PC-3 (cell line): ENCODE measurements at regions not wholly inside any gene's neighbourhood (a gene's known extent, or its start where the extent isn't known, plus 50 kb on each side); places are given as distances from the start of the nearest gene placed in this dataset.
A peak's percentile ranks its signal among the peaks of the same experiment; 100 is the strongest.

Experiments used
- ATAC-seq: fragments of 200-7000 bp; cut with Tn5 transposase; 2 replicates; pipeline ENCODE4 v1.9.1; 2020; ENCODE audit warnings: mild to moderate bottlenecking, moderate library complexity
- BruUV-seq: library from RNA; stranded (reverse); fragments of 400-500 nt; replicated peaks from 2 replicates; lab custom pipeline; 2021; lab: Mats Ljungman, UMichigan
- CTCF ChIA-PET: fragments of 300-600 bp; sonication (Branson Sonifier 250); formaldehyde crosslinking; loops from one replicate; lab custom pipeline; 2022; ENCODE audit warnings: antibody characterized with exemption; lab: Charles Lee
- POLR2A ChIA-PET: fragments of 300-600 bp; sonication (Branson Sonifier 250); formaldehyde crosslinking; loops from one replicate; lab custom pipeline; 2022; ENCODE audit warnings: antibody characterized with exemption; ENCODE audit not compliant: unreplicated experiment; lab: Charles Lee
- DNase-seq: peaks from one replicate; pipeline ENCODE4 v3.0.0-alpha.2; 2015
- H2AFZ ChIP-seq: fragments of 300-600 bp; sonication (generic); 2 replicates; pipeline ENCODE4 v1.6.0; 2016; ENCODE audit warnings: antibody characterized with exemption, low read length
- H3F3A ChIP-seq: fragments of 300-600 bp; sonication (generic); one replicate; pipeline ENCODE4 v1.6.0; 2017; ENCODE audit warnings: antibody characterized with exemption, low read length, control low read depth, mild to moderate bottlenecking; ENCODE audit not compliant: unreplicated experiment
- H3K27ac ChIP-seq: fragments of 300-600 bp; sonication (generic); 2 replicates; pipeline ENCODE4 v1.5.1; 2016; ENCODE audit warnings: mild to moderate bottlenecking, low read length
- H3K27me3 ChIP-seq: fragments of 300-600 bp; sonication (generic); 2 replicates; pipeline ENCODE4 v1.6.1; 2016; ENCODE audit warnings: low read length, mixed read lengths
- H3K36me3 ChIP-seq: fragments of 300-600 bp; sonication (generic); 2 replicates; pipeline ENCODE4 v1.6.1; 2016; ENCODE audit warnings: low read depth, mixed run types, low read length, mixed read lengths
- H3K4me1 ChIP-seq: fragments of 300-600 bp; sonication (generic); 2 replicates; pipeline ENCODE4 v1.5.1; 2016; ENCODE audit warnings: low read length; ENCODE audit not compliant: insufficient read depth
- H3K4me2 ChIP-seq: fragments of 300-600 bp; sonication (generic); 2 replicates; pipeline ENCODE4 v1.6.0; 2016; ENCODE audit warnings: low read length
- H3K4me3 ChIP-seq: fragments of 300-600 bp; sonication (generic); 2 replicates; pipeline ENCODE4 v1.5.1; 2016; ENCODE audit warnings: mild to moderate bottlenecking, low read length, mixed read lengths
- H3K79me2 ChIP-seq: fragments of 300-600 bp; sonication (generic); 2 replicates; pipeline ENCODE4 v1.6.1; 2017; ENCODE audit warnings: low read length, mixed read lengths
- H3K9ac ChIP-seq: fragments of 300-600 bp; sonication (generic); 2 replicates; pipeline ENCODE4 v1.6.0; 2016; ENCODE audit warnings: mild to moderate bottlenecking, low read length
- H3K9me2 ChIP-seq: fragments of 300-600 bp; sonication (generic); replicated peaks from 2 replicates; pipeline ENCODE4 v1.6.1; 2016; ENCODE audit warnings: mixed run types, low read length, mixed read lengths
- H3K9me3 ChIP-seq: fragments of 300-600 bp; sonication (generic); 2 replicates; pipeline ENCODE4 v1.6.1; 2016; ENCODE audit warnings: low read length, mixed read lengths
- H4K20me1 ChIP-seq: fragments of 300-600 bp; sonication (generic); 2 replicates; pipeline ENCODE4 v1.6.1; 2016; ENCODE audit warnings: low read length, mixed read lengths
- CTCF ChIP-seq: fragments of 300-600 bp; sonication (generic); conservative IDR thresholded peaks from 2 replicates; pipeline ENCODE4 v1.5.1; 2017; ENCODE audit warnings: antibody characterized with exemption, low read depth, mild to moderate bottlenecking, low read length
- EZH2 ChIP-seq: fragments of 300-600 bp; sonication (generic); IDR thresholded peaks from one replicate; pipeline ENCODE4 v1.6.1; 2017; ENCODE audit warnings: antibody characterized with exemption, mild to moderate bottlenecking, low read length; ENCODE audit not compliant: unreplicated experiment
- EZH2phosphoT487 ChIP-seq: fragments of 300-600 bp; sonication (generic); IDR thresholded peaks from 2 replicates; pipeline ENCODE4 v1.6.1; 2018; ENCODE audit warnings: mild to moderate bottlenecking, antibody characterized with exemption, low read length, borderline replicate concordance
- intact Hi-C: fragments of 100-400 bp; cut with micrococcal nuclease; formaldehyde crosslinking; loops from 2 replicates; pipeline ENCODE4 v1.9.0; 2023

- DNase-seq (no peak), ATAC-seq (no peak)
- H4K20me1 ChIP-seq, result no peaks in the 10 kb centered on the region
- intact Hi-C loops, result no loop called here
- H3K4me3 ChIP-seq, result no peak overlapping the region
- H3K4me2 ChIP-seq, result no peak overlapping the region
- ChIA-PET CTCF (no interaction called here), POLR2A (no interaction called here)
- no peaks in the 10 kb centered on the region for H3K9me3 ChIP-seq
- H3K9ac ChIP-seq, result no peak overlapping the region
- H2AFZ ChIP-seq, result no peak overlapping the region
- TF ChIP-seq EZH2phosphoT487 (no peak), CTCF (no peak), EZH2 (no peak)
- H3K27ac ChIP-seq, result no peak overlapping the region
- no peaks in the 10 kb centered on the region for H3K27me3 ChIP-seq
- H3F3A ChIP-seq, result no peaks in the 10 kb centered on the region
- no TSS peak for BruUV-seq
- no peaks in the 10 kb centered on the region for H3K79me2 ChIP-seq
- H3K9me2 ChIP-seq, result no peaks in the 10 kb centered on the region
- no peaks in the 10 kb centered on the region for H3K4me1 ChIP-seq
- H3K36me3 ChIP-seq, result no peaks in the 10 kb centered on the region
These were observed 134.0 kb downstream of the DIO2 start for GRCh38 chr14:80077262-80077661.

- Histone ChIP-seq H3K4me2 (no peak overlapping the region), H3K9ac (no peak overlapping the region), H3K79me2 (no peaks in the 10 kb centered on the region), H3K9me3 (0 out of 2 replicates have a peak, but pooled peaks cover 5% of the 10 kb centered on the region), H3F3A (no peaks in the 10 kb centered on the region), H3K27me3 (no peaks in the 10 kb centered on the region), H4K20me1 (no peaks in the 10 kb centered on the region), H2AFZ (no peak overlapping the region), H3K4me1 (no peaks in the 10 kb centered on the region), H3K27ac (no peak overlapping the region), H3K4me3 (no peak overlapping the region), H3K36me3 (no peaks in the 10 kb centered on the region), H3K9me2 (no peaks in the 10 kb centered on the region)
- no peak for ATAC-seq
- no peak for DNase-seq
- TF ChIP-seq EZH2phosphoT487 (no peak), CTCF (no peak), EZH2 (no peak)
- CTCF ChIA-PET, result no interaction called here
- no TSS peak for BruUV-seq
- intact Hi-C loops, result no loop called here
- POLR2A ChIA-PET, result no interaction called here
These were observed 136.3 kb downstream of the DIO2 start for GRCh38 chr14:80074900-80075574.

- Histone ChIP-seq H3K27me3 (no peaks in the 10 kb centered on the region), H3F3A (peaks cover 5% of the 10 kb centered on the region), H3K36me3 (no peaks in the 10 kb centered on the region), H3K27ac (peak overlapping the region; percentile 86), H3K9me3 (no peaks in the 10 kb centered on the region), H4K20me1 (no peaks in the 10 kb centered on the region), H3K79me2 (no peaks in the 10 kb centered on the region), H3K4me2 (0 out of 2 replicates have a peak overlapping the region, but pooled peaks have one; percentile 16), H3K4me3 (no peak overlapping the region), H3K9ac (no peak overlapping the region; the same call in 1 of the 2 replicates), H2AFZ (no peak overlapping the region), H3K4me1 (peaks cover 35% of the 10 kb centered on the region), H3K9me2 (no peaks in the 10 kb centered on the region)
- ChIA-PET POLR2A (no interaction called here), CTCF (no interaction called here)
- TF ChIP-seq EZH2 (no peak), CTCF (no peak), EZH2phosphoT487 (no peak)
- DNase-seq (peak; percentile 84), ATAC-seq (peak; percentile 68)
- no TSS peak for BruUV-seq
- intact Hi-C loops, result loop anchor here (5.0 to 10.0 kb wide), 2 partner anchors 1047 to 1094 kb away; no protein-coding TSS in a partner anchor
These were observed 152.3 kb downstream of the DIO2 start for GRCh38 chr14:80059041-80059440.
